Renal pelvis (tissue), 1 donor: ENCODE measurements at regions not wholly inside any gene's neighbourhood (a gene's known extent, or its start where the extent isn't known, plus 50 kb on each side); places are given as distances from the start of the nearest gene placed in this dataset.

Experiments
- DNase-seq: peaks from one replicate; pipeline ENCODE4 v3.0.0-alpha.2; 2013

DNA sequence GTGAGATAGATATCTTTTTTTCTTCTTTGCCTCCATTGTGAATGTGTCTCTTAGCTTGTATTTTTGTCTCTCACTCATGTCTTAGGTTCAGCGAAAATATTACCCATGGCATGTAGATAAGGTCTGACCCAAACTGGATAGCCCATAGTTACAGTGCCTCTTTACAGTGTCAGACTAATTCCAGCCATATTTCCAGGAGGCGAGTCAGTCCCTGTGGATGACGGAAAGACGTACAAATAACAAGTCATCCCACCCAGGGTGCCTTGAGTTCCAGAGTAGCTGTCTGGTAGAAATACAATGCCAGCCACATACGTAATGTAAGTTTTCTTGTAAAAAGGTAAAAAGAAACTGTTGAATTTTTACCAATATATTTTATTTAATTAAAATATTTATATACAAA, 157.3 kb downstream of the ZNF281 start:
- DNase-seq = no peak

DNA sequence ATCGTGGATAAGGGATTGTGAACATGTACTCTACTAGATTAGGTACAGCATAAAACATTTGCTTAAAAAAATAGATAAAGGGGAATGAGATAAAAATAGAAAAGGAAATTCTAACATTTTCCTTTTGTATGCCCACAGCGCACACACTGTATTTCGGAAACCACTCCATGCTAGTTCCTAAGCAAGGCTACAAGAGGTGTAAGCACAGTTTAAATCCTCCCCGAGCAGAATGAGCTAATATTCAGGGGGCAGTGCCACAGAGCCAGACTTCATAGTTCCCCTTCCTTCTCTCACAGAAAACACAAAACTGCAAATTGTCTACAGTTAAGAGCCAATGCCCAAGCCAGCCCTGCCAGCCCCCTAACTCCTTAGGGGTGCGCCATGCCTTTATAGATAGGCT, 159.4 kb downstream of the ZNF281 start:
- no peak for DNase-seq

DNA sequence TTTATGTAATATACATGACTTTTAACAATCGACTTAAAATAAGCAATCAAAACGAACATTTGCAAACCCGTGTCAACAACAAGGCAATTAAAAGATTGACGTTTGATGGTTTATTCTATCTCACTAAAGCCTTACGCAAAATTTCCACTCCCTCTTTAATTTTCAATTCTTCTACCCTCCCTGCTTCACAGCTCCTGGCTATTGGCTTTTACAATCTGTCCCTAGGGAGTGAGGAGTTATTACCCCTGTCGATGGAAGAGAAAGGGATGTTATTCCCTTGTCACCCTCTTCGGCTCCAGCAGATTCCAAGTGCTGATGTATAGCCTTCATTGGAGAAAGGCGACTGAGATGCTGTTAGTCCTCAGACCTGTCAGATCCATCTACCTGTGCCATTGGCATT, 161.3 kb downstream of the ZNF281 start:
- DNase-seq = no peak

DNA sequence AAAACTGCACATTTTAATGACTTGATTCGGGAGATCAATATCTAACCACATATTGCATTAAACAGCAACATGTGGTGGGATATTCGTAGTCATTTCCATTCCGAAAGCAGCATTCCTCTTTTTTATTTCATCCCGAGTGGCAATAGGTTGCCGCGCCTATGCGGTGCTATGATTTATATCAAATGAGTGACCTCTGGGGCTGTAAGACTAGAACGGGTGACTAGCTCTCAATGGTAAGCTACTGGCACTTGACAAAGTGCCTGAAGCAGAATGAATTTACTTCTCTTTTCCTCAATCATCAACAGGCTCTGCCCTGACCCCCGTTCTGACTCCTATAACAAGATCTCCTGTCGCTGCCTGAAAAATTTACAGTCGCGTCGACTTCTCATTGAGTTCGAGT, 162.3 kb downstream of the ZNF281 start:
- DNase-seq = peak; percentile 42

DNA sequence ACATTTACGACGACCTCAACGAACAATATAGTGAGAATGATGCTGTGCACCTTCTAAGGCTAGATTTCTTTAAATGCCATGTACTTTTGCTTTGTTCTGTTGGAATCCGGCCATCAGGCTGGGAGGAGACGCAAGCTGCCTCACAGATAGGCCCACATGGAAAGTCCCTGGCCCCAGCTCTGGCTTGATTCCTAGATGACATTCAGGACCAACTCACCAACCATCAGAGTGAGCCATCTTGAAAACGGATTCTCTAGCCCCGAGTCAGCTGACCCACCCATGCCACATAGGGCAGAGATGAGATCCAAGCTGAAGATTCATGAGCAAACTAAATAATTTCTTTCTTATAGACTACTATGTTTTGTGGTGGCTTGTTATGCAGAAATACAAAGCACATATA, 164.4 kb downstream of the ZNF281 start:
- DNase-seq = no peak

DNA sequence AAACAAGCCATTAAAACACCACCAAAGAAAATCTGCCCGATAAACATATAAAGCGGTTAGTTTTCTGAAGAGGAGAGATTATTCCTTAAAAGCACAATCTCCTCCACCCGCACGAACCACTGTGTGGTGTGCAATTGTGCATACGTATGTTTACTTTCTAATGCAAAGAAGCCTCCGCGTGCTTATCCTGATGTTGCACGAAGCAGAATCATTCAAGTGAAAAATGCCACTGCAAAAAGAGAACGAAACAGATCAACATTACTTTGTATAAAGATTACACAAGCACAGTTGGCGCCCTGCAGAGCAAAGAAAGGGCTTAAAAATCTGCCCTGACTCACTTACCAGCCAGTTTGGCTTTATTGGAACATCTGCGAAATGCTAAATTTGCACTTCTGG, 166.8 kb downstream of the ZNF281 start:
- no peak for DNase-seq

DNA sequence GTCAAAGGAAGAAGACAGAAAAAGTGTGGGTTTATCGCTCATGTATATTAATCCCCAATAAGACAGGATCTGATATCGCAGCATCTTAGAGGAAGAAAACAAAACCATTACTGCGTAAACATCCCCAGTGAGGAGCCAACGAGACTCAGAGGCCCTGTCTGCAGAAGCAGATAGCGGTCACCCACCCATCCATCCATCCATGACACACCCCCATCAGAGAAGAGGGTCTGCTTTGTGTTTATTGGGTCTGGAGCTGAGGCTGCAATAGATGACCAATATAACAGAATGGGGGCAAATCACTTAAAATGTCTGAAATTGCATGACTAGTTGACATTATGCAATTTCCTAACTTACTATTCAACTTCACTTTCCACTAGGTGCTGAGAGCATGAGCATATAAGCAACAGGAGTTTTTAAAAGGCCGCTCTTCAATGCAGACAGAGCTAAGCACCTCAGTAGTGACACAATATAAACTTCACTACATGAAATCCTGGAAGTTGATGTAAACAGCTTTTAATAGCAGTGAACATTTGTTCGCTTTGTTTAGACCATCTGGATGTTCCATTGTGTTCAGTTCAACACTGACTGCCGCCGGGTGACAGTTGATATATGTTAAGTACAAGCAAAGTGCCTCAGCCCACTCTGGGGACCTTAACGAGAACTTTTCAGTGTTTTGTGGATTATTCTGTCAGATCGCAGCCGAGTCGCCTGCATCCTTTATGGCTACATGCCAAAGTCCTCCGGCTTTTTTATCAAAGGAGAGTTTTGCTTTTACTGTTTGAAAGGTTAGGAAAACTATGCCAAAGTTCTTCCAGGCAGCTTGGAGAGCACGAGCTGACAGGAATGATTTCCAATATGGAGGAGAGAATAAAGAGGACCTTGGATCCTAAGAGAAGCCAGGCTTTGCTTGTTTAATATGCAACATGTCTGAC, 167.5 kb downstream of the ZNF281 start:
- peak; percentile 33 for DNase-seq

DNA sequence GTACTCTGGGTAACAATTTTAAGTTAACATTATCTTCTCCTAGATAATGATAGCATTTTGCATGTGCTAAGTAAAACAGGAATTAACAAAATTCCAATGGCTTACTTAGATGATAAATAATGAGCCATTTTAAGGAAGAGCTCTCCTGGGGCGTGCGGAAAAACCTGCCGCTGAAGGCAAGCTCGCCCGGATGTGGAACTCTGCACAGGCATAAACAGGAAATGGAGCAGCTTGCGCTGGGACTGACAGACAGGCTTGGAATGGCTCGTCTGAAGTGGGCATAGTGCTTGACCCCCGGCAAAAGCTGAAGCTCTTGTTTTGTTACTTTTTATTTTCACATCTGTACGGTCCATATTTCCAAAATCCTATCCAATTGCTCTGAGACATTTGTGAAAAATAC, 169.2 kb downstream of the ZNF281 start:
- no peak for DNase-seq

DNA sequence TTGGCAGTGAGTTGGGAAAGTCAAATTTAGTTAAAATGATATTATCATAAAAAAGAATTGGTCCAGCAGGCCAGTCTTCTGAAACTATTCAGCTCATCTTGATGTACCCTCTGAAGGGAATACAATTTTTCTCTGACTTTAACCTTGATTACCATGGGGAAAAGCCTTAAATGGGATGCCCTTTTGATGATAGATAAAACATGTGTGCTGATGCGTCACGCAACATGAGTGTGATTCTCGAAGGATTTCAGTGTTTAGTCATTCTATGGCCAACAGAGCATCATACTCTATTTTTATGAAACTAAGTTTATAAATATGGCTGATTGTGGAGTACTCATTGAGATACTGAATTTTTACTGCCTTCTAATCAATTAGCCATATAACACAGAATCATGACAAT, 171.5 kb downstream of the ZNF281 start:
- no peak for DNase-seq

DNA sequence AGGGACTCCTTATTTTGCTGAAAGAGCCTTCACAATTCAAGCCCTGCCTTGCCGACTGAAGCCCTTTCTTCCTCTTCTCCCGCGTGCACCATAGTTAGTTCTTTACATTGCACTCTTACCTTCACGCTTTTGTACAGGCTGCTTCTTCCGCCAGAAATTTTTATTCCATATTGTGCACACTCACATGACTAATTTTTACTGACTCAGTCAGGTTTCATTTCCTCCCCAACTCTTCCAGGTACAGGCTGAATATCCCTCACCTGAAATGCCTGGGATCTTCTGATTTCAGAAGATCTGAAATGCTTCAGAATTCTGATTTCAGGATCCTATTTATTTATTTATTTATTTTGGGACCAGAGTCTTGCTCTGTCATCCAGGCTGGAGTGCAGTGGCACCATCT, 172.8 kb downstream of the ZNF281 start:
- DNase-seq = no peak

DNA sequence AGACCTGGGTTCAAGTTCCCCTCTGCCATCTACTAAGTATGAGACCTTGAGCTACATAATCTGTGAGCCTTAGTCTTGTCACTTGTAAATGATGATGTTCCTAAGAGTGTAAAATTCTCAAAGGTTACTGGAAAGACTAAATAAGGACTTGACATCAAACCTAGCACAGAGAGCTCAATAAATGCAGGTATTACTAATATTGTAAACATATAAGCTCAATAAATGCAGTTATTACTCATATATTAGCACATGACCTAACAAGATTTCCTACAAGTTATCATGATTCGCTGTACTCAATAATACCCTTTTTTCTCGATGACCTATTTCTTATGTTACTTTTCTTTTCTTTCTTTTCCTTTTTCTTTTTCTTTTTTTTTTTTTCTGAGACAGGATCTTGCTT, 174.9 kb downstream of the ZNF281 start:
- DNase-seq = no peak

DNA sequence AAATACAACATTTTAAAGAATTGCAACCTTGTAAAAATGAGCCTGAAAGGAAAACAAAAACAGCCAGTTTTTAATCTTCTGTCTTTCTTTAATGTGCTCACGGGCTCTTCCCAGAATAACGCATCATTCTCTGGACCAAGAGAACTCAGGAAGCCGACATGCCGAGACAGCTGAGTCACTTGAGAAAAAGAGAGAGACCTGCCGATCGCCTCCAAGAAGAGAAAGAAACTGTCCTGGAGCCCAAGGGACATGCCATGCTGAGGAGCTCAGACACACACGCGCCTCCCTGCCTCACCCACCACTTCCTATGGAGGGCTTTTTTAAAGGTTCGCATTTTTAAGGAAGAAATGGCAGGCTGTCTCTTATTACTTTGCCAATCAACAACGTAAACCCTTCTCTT, 176.4 kb downstream of the ZNF281 start:
- DNase-seq = no peak

DNA sequence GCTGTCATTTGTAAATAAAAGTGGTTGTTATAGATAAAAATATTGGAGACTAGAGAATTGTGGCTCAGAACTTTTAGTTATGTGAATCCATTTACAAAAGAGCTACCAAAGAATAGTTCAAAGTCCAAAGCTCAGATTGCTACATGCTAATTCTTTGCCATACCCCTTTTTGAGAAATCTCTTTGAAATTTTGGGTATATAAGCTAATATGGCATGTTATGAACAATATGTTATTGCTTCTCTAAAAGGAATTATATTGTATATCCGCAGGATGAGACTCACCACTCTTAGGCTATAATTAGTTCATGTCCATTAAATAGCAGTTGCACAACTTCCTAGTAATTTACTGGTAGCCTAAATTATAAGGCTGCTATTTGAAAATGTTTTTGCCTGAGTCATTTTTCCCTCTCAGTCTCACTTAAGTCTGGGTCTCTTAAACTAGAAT, 178.0 kb downstream of the ZNF281 start:
- no peak for DNase-seq

DNA sequence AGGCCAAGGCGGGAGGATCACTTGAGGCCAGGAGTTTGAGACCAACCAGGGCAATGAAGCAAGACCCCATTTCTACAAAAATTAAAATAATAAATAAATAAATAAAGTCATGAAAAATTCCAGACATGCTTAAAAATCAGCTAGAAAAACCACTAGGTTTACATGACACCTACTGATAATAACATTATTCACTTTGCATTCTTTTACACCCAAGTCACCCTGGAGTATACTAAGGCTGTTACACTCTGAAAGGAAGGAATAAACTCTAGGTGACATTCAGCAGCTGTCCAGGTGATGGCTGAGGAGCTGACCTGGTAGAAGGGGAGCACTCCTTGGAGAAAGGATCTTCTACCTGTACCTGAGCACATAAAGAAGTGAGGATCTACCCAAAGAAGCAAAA, 179.2 kb downstream of the ZNF281 start:
- DNase-seq = no peak

DNA sequence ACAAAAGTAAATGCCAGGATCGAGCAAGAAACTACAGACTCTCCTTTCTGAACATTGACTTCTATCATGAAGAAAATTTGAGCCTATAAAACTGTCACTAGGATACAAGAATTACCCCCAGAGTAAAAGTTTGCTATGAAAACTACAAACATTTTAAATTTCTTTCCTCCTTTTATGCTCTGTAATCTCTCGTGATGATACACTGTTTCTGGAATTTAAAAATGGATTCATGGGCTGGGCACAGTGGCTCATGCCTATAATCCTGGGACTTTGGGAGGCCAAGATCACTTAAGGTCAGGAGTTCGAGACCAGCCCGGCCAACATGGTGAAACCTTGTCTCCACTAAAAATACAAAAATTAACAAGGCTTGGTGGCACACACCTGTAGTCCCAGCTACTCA, 181.3 kb downstream of the ZNF281 start:
- no peak for DNase-seq

DNA sequence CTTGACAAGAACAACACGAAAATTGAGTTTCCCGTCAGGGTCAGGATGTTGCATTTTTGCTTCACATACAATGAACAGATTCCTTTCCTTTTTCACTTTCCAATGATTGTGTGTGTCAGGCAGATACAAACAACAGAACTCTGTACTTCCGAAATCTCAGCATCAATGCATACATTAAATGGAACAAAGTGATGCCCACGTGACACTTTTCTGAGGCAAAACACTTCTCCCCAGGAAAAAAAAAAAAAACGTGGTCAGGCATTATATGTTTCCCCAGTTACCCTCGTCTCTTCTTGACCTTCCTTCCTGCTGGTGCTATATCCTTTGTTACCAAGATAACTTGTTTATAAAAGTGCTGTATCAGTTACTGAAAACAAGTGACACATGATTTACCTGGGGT, 181.8 kb downstream of the ZNF281 start:
- DNase-seq = no peak
